OCI-LY1 (cell line): ENCODE measurements at regions not wholly inside any gene's neighbourhood (a gene's known extent, or its start where the extent isn't known, plus 50 kb on each side); places are given as distances from the start of the nearest gene placed in this dataset.

Experiments
- H2AFZ ChIP-seq: fragments of 200-600 bp; sonication (generic), shearing (Covaris generic); 2 replicates; pipeline ENCODE4 v1.6.0; 2014; ENCODE audit warnings: antibody characterized with exemption, mild to moderate bottlenecking, low read length
- H3F3A ChIP-seq: fragments of 200-600 bp; sonication (generic), shearing (Covaris generic); 2 replicates; pipeline ENCODE4 v1.6.0; 2014; ENCODE audit warnings: mild to moderate bottlenecking, antibody characterized with exemption, low read length, moderate library complexity; ENCODE audit not compliant: insufficient read depth
- H3K27ac ChIP-seq: fragments of 200-600 bp; sonication (generic); 2 replicates; pipeline ENCODE4 v1.5.1; 2014; ENCODE audit warnings: low read length, mixed run types, mild to moderate bottlenecking, low read depth; ENCODE audit not compliant: poor library complexity, severe bottlenecking
- H3K27me3 ChIP-seq: fragments of 200-600 bp; sonication (generic); 2 replicates; pipeline ENCODE4 v1.6.0; 2014; ENCODE audit warnings: antibody characterized with exemption, mild to moderate bottlenecking, low read length, moderate library complexity; ENCODE audit not compliant: insufficient read depth
- H3K36me3 ChIP-seq: fragments of 200-600 bp; sonication (generic); 2 replicates; pipeline ENCODE4 v1.6.1; 2014; ENCODE audit warnings: mild to moderate bottlenecking, antibody characterized with exemption, low read length, moderate library complexity, mixed read lengths; ENCODE audit not compliant: insufficient read depth
- H3K4me1 ChIP-seq: fragments of 200-600 bp; sonication (generic); 2 replicates; pipeline ENCODE4 v1.5.1; 2014; ENCODE audit warnings: mild to moderate bottlenecking, low read length, moderate library complexity; ENCODE audit not compliant: insufficient read depth, severe bottlenecking
- H3K4me2 ChIP-seq: fragments of 200-600 bp; sonication (generic), shearing (Covaris generic); 2 replicates; pipeline ENCODE4 v1.6.1; 2014; ENCODE audit warnings: low read length
- H3K4me3 ChIP-seq: fragments of 200-600 bp; sonication (generic); 2 replicates; pipeline ENCODE4 v1.5.1; 2014; ENCODE audit warnings: low read length, low read depth, mild to moderate bottlenecking, mixed read lengths; ENCODE audit not compliant: poor library complexity, severe bottlenecking
- H3K79me2 ChIP-seq: fragments of 200-600 bp; shearing (Covaris generic); 2 replicates; pipeline ENCODE4 v1.6.1; 2016; ENCODE audit warnings: mixed run types, low read length, mixed read lengths; ENCODE audit not compliant: insufficient read depth
- H3K9ac ChIP-seq: fragments of 200-600 bp; sonication (generic), shearing (Covaris generic); 2 replicates; pipeline ENCODE4 v1.6.1; 2014; ENCODE audit warnings: mild to moderate bottlenecking, low read length, mixed read lengths
- H3K9me2 ChIP-seq: fragments of 200-600 bp; sonication (generic), shearing (Covaris generic); 2 replicates; pipeline ENCODE4 v1.6.1; 2014; ENCODE audit warnings: low read depth, mild to moderate bottlenecking, low read length, mixed read lengths
- H3K9me3 ChIP-seq: fragments of 200-600 bp; shearing (Covaris generic); 2 replicates; pipeline ENCODE4 v1.6.1; 2014; ENCODE audit warnings: low read length, mixed read lengths
- H4K20me1 ChIP-seq: fragments of 200-600 bp; sonication (generic), shearing (Covaris generic); 2 replicates; pipeline ENCODE4 v1.6.0; 2016; ENCODE audit warnings: mild to moderate bottlenecking, low read length; ENCODE audit not compliant: insufficient read depth
- EZH2 ChIP-seq: fragments of 200-600 bp; sonication (generic), shearing (Covaris generic); IDR thresholded peaks from 2 replicates; pipeline ENCODE4 v1.8.0; 2017; ENCODE audit warnings: borderline replicate concordance, mixed run types, mild to moderate bottlenecking, antibody characterized with exemption, low read length, moderate library complexity, mixed read lengths
- TF ChIP-seq, protein P1 (sequence below): fragments of 200-600 bp; sonication (generic), shearing (Covaris generic); IDR thresholded peaks from 2 replicates; pipeline ENCODE4 v1.5.1; 2017; ENCODE audit warnings: mild to moderate bottlenecking, antibody characterized with exemption, low read length, moderate library complexity, mixed read lengths

DNA sequence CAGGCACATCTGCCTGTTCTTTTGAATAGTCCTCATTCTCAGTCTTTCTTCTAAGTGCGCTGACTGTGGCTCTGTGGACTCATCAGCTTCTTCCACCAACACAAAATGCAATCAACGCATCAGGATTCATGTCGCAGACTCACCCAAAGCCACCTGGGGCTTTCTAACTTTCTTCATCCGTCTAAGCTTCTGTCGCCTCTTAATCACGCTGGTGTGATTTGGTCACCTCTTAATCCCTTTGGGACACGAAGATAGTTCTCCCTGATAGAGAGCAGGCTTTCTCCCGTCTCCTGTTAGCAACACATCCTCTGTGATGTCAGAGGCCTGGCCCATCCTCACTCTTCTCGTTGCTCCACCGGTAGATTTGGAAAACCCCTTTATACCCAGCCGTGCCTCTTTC is 78.0 kb upstream of the FOXQ1 start:
- H3K36me3 ChIP-seq: no peaks in the 10 kb centered on the region
- no peak overlapping the region for H3K4me2 ChIP-seq
- no peaks in the 10 kb centered on the region for H3K27me3 ChIP-seq
- H4K20me1 ChIP-seq: no peaks in the 10 kb centered on the region
- TF ChIP-seq, protein P1, sequence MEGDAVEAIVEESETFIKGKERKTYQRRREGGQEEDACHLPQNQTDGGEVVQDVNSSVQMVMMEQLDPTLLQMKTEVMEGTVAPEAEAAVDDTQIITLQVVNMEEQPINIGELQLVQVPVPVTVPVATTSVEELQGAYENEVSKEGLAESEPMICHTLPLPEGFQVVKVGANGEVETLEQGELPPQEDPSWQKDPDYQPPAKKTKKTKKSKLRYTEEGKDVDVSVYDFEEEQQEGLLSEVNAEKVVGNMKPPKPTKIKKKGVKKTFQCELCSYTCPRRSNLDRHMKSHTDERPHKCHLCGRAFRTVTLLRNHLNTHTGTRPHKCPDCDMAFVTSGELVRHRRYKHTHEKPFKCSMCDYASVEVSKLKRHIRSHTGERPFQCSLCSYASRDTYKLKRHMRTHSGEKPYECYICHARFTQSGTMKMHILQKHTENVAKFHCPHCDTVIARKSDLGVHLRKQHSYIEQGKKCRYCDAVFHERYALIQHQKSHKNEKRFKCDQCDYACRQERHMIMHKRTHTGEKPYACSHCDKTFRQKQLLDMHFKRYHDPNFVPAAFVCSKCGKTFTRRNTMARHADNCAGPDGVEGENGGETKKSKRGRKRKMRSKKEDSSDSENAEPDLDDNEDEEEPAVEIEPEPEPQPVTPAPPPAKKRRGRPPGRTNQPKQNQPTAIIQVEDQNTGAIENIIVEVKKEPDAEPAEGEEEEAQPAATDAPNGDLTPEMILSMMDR: no peak
- no peak for TF ChIP-seq EZH2
- H3K9me3 ChIP-seq: no peaks in the 10 kb centered on the region
- no peaks in the 10 kb centered on the region for H3F3A ChIP-seq
- H3K27ac ChIP-seq: no peak overlapping the region
- H2AFZ ChIP-seq: no peak overlapping the region
- H3K9ac ChIP-seq: no peak overlapping the region
- H3K79me2 ChIP-seq: no peaks in the 10 kb centered on the region
- no peaks in the 10 kb centered on the region for H3K9me2 ChIP-seq
- H3K4me3 ChIP-seq: no peak overlapping the region
- H3K4me1 ChIP-seq: no peaks in the 10 kb centered on the region

DNA sequence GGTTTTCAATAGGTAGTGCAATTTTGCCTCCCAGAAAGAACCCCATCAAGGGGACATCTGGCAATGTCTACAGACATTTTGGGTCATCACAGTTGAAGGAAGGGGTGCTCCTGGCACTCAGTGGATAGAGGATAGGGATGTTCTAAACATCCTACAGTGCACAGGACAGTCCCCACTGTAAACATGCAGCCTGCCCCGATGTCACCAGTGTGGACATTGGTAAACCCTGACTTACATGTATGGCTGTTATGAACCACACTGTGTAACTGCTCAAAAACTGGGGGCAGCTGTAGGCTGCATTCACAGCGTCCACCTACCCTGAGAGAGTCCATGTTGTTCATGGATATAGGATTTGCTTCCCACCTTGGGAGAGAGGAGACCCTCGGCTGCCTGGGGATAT is 79.3 kb upstream of the FOXQ1 start:
- no peaks in the 10 kb centered on the region for H3K27me3 ChIP-seq
- H3K27ac ChIP-seq: no peak overlapping the region
- H3K4me2 ChIP-seq: no peak overlapping the region
- TF ChIP-seq, protein P1: no peak
- TF ChIP-seq EZH2: no peak
- no peaks in the 10 kb centered on the region for H3K9me3 ChIP-seq
- no peaks in the 10 kb centered on the region for H3F3A ChIP-seq
- H4K20me1 ChIP-seq: no peaks in the 10 kb centered on the region
- H3K9ac ChIP-seq: no peak overlapping the region
- no peaks in the 10 kb centered on the region for H3K4me1 ChIP-seq
- H3K4me3 ChIP-seq: no peak overlapping the region
- no peaks in the 10 kb centered on the region for H3K36me3 ChIP-seq
- no peaks in the 10 kb centered on the region for H3K79me2 ChIP-seq
- no peak overlapping the region for H2AFZ ChIP-seq
- no peaks in the 10 kb centered on the region for H3K9me2 ChIP-seq

DNA sequence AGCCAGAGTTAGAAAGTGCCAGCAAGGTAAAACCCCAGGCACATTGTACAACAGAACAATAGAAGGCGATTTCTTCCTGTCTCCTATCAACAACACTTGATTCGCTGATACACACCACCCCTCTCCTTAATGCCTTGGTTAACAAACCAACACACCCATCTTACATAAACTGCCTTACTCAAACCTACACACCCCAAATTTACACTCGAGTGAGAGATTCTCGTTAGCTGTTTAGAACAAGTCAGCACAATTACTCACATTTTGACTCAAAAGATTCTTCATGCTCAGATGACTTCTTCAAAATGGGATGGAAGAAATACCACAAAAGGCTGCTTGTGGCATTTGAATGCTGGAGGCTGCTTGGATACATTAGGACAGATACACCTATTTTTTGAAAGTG is 80.0 kb upstream of the FOXQ1 start:
- Histone ChIP-seq H4K20me1 (no peaks in the 10 kb centered on the region), H3K9ac (no peak overlapping the region), H2AFZ (no peak overlapping the region), H3K79me2 (no peaks in the 10 kb centered on the region), H3F3A (no peaks in the 10 kb centered on the region), H3K4me1 (no peaks in the 10 kb centered on the region), H3K27ac (no peak overlapping the region), H3K9me2 (no peaks in the 10 kb centered on the region), H3K4me2 (no peak overlapping the region), H3K4me3 (no peak overlapping the region), H3K27me3 (no peaks in the 10 kb centered on the region), H3K36me3 (no peaks in the 10 kb centered on the region), H3K9me3 (no peaks in the 10 kb centered on the region)
- TF ChIP-seq, protein P1: no peak
- TF ChIP-seq EZH2: no peak
